WTC11 (cell line): ENCODE measurements at regions not wholly inside any gene's neighbourhood (a gene's known extent, or its start where the extent isn't known, plus 50 kb on each side); places are given as distances from the start of the nearest gene placed in this dataset.

ENCODE experiments used
- ATAC-seq: fragments of 200-7000 bp; cut with Tn5 transposase; 2 replicates; pipeline ENCODE4 v1.10.0; 2021; ENCODE audit warnings: mild to moderate bottlenecking, moderate library complexity
- CTCF ChIA-PET: fragments of 300-600 bp; sonication (Branson Sonifier 250); formaldehyde crosslinking; loops from one replicate; lab custom pipeline; 2021; ENCODE audit warnings: antibody characterized with exemption; lab: Charles Lee
- POLR2A ChIA-PET: fragments of 350-600 bp; sonication (Branson Sonifier 250); formaldehyde crosslinking; loops from one replicate; lab custom pipeline; 2021; ENCODE audit warnings: antibody characterized with exemption; lab: Charles Lee
- DNase-seq: peaks from one replicate; pipeline ENCODE4 v3.0.0; 2021; ENCODE audit warnings: low spot score
- H3K27ac Mint-ChIP-seq: 2 replicates; pipeline ENCODE4 v1.8.0; 2021; ENCODE audit warnings: mixed read lengths
- H3K27me3 Mint-ChIP-seq: 2 replicates; pipeline ENCODE4 v1.8.0; 2021; ENCODE audit warnings: low read depth, mild to moderate bottlenecking, moderate library complexity, mixed read lengths
- H3K36me3 Mint-ChIP-seq: 2 replicates; pipeline ENCODE4 v1.8.0; 2021; ENCODE audit warnings: mixed read lengths
- H3K4me1 Mint-ChIP-seq: 2 replicates; pipeline ENCODE4 v1.8.0; 2022; ENCODE audit warnings: mixed read lengths
- H3K4me3 Mint-ChIP-seq: 2 replicates; pipeline ENCODE4 v1.8.0; 2021; ENCODE audit warnings: mild to moderate bottlenecking, moderate library complexity, mixed read lengths
- H3K9me3 Mint-ChIP-seq: 2 replicates; pipeline ENCODE4 v1.8.0; 2021; ENCODE audit warnings: mixed read lengths
- CREB1 ChIP-seq: sonication (generic); formaldehyde crosslinking; IDR thresholded peaks from 2 replicates; pipeline ENCODE4 v1.8.0; 2023; ENCODE audit warnings: mild to moderate bottlenecking, missing genetic modification reagents
- ELF4 ChIP-seq: sonication (generic); formaldehyde crosslinking; IDR thresholded peaks from 2 replicates; pipeline ENCODE4 v1.8.1; 2022; ENCODE audit warnings: low read depth, mild to moderate bottlenecking, moderate library complexity, missing genetic modification reagents
- FOXK1 ChIP-seq: sonication (generic); formaldehyde crosslinking; IDR thresholded peaks from 2 replicates; pipeline ENCODE4 v1.8.0; 2022; ENCODE audit warnings: mild to moderate bottlenecking, moderate library complexity, missing genetic modification reagents
- GABPB1 ChIP-seq: sonication (generic); formaldehyde crosslinking; IDR thresholded peaks from 2 replicates; pipeline ENCODE4 v1.8.1; 2023; ENCODE audit warnings: mild to moderate bottlenecking, missing genetic modification reagents
- MYBL2 ChIP-seq: sonication (generic); formaldehyde crosslinking; IDR thresholded peaks from 2 replicates; pipeline ENCODE4 v1.8.1; 2023; ENCODE audit warnings: mild to moderate bottlenecking, moderate library complexity, missing genetic modification reagents
- NR1H2 ChIP-seq: sonication (generic); formaldehyde crosslinking; IDR thresholded peaks from 2 replicates; pipeline ENCODE4 v1.9.0; 2021; ENCODE audit warnings: mild to moderate bottlenecking, moderate library complexity, missing genetic modification reagents
- RORB ChIP-seq: fragments of 250-450 bp; sonication (Bioruptor Pico); IDR thresholded peaks from 2 replicates; pipeline ENCODE4 v1.9.0; 2021; ENCODE audit warnings: mild to moderate bottlenecking
- TEAD1 ChIP-seq: sonication (generic); formaldehyde crosslinking; IDR thresholded peaks from 2 replicates; pipeline ENCODE4 v1.8.0; 2022; ENCODE audit warnings: mild to moderate bottlenecking, missing genetic modification reagents
- TP53 ChIP-seq: sonication (generic); formaldehyde crosslinking; IDR thresholded peaks from 2 replicates; pipeline ENCODE4 v1.8.1; 2023; ENCODE audit warnings: mild to moderate bottlenecking, missing genetic modification reagents
- ZNF416 ChIP-seq: fragments of 250-450 bp; sonication (Bioruptor Pico); IDR thresholded peaks from 2 replicates; pipeline ENCODE4 v1.9.0; 2021; ENCODE audit warnings: mild to moderate bottlenecking, inconsistent platforms
- TF ChIP-seq, protein P1 (sequence below): fragments of 250-450 bp; sonication (Bioruptor Pico); IDR thresholded peaks from 2 replicates; pipeline ENCODE4 v1.9.0; 2021; ENCODE audit warnings: mild to moderate bottlenecking
- TF ChIP-seq, protein P2 (sequence below): sonication (generic); formaldehyde crosslinking; conservative IDR thresholded peaks from 2 replicates; pipeline ENCODE4 v1.8.1; 2023; ENCODE audit warnings: mild to moderate bottlenecking, low read depth, missing genetic modification reagents, moderate library complexity
- TF ChIP-seq, protein P3 (sequence below): sonication (generic); formaldehyde crosslinking; IDR thresholded peaks from 2 replicates; pipeline ENCODE4 v1.8.1; 2023; ENCODE audit warnings: mild to moderate bottlenecking, missing genetic modification reagents, moderate library complexity
- TF ChIP-seq, protein P4 (sequence below): fragments of 250-450 bp; sonication (Bioruptor Pico); conservative IDR thresholded peaks from 2 replicates; pipeline ENCODE4 v1.9.0; 2021; ENCODE audit warnings: mild to moderate bottlenecking
- TF ChIP-seq, protein P5 (sequence below): sonication (generic); formaldehyde crosslinking; conservative IDR thresholded peaks from 2 replicates; pipeline ENCODE4 v1.8.1; 2022; ENCODE audit warnings: mild to moderate bottlenecking, missing genetic modification reagents
- TF ChIP-seq, protein P6 (sequence below): sonication (generic); formaldehyde crosslinking; IDR thresholded peaks from 2 replicates; pipeline ENCODE4 v1.8.0; 2022; ENCODE audit warnings: mild to moderate bottlenecking, missing genetic modification reagents

DNA sequence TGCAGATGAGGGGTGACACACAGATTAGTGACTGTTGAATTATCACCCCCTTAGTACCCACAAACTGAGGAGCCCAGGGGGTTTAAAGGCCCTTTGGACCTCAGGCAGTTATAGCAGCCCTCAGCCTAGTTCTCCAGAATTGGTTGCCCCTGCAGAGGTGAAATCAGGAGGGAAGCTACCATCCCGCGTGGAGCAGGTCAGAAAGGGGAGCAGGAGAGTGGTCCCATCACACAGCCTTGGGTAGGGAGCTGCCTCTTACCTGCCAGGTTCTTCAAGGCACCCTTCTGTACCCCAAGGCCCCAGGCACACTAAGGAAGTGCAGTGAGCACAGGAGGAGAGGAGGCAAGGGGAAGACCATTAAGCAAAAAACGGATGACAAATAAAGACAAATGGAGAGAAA lies 121.2 kb upstream of the TNR start:
- Mint-ChIP-seq H3K36me3 (no peaks in the 10 kb centered on the region), H3K9me3 (no peaks in the 10 kb centered on the region), H3K4me1 (peaks cover 81% of the 10 kb centered on the region)
- POLR2A ChIA-PET, result interaction anchor here (0.7 to 1.5 kb wide), 2 partner anchors 16 to 665 kb away, joined by 3 read pairs; no protein-coding TSS in a partner anchor
- ATAC-seq (peak; percentile 5; the same call in 1 of the 2 replicates), DNase-seq (no peak)
- CTCF ChIA-PET, result interaction anchor here (0.6 to 3.4 kb wide), 12 partner anchors 8 to 491 kb away, joined by 3 to 35 read pairs (median 4); partner anchors contain the start of gene TNR
- TF ChIP-seq CREB1 (no peak), GABPB1 (no peak), MYBL2 (no peak)
- TF ChIP-seq, protein P1, sequence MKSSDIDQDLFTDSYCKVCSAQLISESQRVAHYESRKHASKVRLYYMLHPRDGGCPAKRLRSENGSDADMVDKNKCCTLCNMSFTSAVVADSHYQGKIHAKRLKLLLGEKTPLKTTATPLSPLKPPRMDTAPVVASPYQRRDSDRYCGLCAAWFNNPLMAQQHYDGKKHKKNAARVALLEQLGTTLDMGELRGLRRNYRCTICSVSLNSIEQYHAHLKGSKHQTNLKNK (CRISPR knock-in tag), result no peak
- TF ChIP-seq, protein P2, sequence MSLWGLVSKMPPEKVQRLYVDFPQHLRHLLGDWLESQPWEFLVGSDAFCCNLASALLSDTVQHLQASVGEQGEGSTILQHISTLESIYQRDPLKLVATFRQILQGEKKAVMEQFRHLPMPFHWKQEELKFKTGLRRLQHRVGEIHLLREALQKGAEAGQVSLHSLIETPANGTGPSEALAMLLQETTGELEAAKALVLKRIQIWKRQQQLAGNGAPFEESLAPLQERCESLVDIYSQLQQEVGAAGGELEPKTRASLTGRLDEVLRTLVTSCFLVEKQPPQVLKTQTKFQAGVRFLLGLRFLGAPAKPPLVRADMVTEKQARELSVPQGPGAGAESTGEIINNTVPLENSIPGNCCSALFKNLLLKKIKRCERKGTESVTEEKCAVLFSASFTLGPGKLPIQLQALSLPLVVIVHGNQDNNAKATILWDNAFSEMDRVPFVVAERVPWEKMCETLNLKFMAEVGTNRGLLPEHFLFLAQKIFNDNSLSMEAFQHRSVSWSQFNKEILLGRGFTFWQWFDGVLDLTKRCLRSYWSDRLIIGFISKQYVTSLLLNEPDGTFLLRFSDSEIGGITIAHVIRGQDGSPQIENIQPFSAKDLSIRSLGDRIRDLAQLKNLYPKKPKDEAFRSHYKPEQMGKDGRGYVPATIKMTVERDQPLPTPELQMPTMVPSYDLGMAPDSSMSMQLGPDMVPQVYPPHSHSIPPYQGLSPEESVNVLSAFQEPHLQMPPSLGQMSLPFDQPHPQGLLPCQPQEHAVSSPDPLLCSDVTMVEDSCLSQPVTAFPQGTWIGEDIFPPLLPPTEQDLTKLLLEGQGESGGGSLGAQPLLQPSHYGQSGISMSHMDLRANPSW, result no peak
- TF ChIP-seq, all 79 proteins: peak for 0
- Mint-ChIP-seq H3K27ac (peak overlapping the region; percentile 82), H3K27me3 (peaks cover 19% of the 10 kb centered on the region), H3K4me3 (peak overlapping the region; percentile 26)

DNA sequence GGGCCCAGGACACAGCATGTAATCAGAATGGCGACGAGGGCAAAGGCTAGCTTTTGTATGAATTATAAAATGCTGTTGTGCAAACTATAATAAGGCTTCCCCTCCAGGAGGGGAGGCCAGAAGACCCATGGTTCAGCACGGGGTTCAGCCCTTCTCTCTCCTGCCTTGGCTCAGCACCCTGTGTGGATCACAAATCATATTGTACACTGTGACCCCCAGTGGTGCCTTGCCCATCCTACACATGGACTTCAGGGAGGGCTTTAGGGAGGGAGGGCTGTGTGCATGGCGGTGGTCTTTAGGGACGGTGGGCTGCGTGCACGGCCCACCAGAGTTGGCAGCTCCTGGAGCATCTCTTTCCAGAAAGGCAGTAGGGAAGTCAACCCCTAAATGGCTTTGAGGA lies 120.8 kb upstream of the TNR start:
- Mint-ChIP-seq H3K27me3 (peaks cover 19% of the 10 kb centered on the region), H3K27ac (no peak overlapping the region), H3K9me3 (no peaks in the 10 kb centered on the region), H3K36me3 (no peaks in the 10 kb centered on the region), H3K4me3 (no peak overlapping the region), H3K4me1 (peaks cover 77% of the 10 kb centered on the region)
- TF ChIP-seq TEAD1 (CRISPR knock-in tag), result no peak
- TF ChIP-seq ZNF416 (CRISPR knock-in tag), result no peak
- TF ChIP-seq, protein P3, sequence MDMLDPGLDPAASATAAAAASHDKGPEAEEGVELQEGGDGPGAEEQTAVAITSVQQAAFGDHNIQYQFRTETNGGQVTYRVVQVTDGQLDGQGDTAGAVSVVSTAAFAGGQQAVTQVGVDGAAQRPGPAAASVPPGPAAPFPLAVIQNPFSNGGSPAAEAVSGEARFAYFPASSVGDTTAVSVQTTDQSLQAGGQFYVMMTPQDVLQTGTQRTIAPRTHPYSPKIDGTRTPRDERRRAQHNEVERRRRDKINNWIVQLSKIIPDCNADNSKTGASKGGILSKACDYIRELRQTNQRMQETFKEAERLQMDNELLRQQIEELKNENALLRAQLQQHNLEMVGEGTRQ (CRISPR knock-in tag), result no peak
- no peak for TF ChIP-seq CREB1
- TF ChIP-seq ELF4, result no peak
- TF ChIP-seq, protein P4, sequence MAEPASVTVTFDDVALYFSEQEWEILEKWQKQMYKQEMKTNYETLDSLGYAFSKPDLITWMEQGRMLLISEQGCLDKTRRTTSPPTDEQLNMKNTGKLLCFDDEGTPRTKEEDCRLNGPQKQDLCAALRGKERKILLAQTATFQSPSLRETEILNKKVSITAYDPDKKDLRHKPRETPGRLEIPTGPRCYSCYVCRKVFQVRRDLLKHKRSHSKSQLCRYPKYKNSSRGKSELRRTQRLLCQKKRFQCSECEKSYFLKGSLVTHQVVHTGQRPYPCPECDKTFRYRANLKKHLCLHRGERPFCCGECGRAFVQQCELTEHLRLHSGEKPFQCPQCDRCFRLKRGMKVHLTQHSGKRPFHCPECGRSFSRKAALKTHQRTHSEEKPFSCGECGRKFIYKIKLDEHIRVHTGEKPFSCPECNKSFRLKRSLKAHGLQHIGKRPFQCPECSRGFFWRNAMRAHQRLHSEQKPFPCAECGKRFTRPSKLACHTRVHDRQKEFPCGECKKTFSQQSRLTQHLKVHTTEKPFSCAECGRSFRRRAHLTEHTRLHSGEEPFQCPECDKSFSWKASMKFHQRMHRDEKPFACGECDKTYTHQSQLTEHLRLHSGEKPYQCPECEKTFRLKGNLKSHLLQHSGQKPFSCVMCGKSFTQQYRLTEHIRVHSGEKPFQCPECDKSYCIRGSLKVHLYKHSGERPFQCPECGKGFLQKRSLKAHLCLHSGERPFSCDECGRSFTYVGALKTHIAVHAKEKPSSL, result no peak
- no peak for TF ChIP-seq RORB (CRISPR knock-in tag)
- TF ChIP-seq NR1H2 (CRISPR knock-in tag), result no peak
- no peak for TF ChIP-seq TP53 (CRISPR knock-in tag)
- TF ChIP-seq, protein P5, sequence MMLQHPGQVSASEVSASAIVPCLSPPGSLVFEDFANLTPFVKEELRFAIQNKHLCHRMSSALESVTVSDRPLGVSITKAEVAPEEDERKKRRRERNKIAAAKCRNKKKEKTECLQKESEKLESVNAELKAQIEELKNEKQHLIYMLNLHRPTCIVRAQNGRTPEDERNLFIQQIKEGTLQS (CRISPR knock-in tag), result no peak
- no peak for TF ChIP-seq FOXK1 (CRISPR knock-in tag)
- TF ChIP-seq, protein P6, sequence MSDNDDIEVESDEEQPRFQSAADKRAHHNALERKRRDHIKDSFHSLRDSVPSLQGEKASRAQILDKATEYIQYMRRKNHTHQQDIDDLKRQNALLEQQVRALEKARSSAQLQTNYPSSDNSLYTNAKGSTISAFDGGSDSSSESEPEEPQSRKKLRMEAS (CRISPR knock-in tag), result no peak
- CTCF ChIA-PET, result interaction anchor here (1.0 to 3.4 kb wide), 8 partner anchors 23 to 490 kb away, joined by 3 to 35 read pairs (median 4); partner anchors contain the start of gene TNR
- no peak for DNase-seq
- POLR2A ChIA-PET, result interaction anchor here (0.7 to 1.5 kb wide), 2 partner anchors 16 to 664 kb away, joined by 3 read pairs; no protein-coding TSS in a partner anchor
- no peak for ATAC-seq
